Fibroblast of skin of scalp (primary cell): ENCODE measurements at regions not wholly inside any gene's neighbourhood (a gene's known extent, or its start where the extent isn't known, plus 50 kb on each side); places are given as distances from the start of the nearest gene placed in this dataset.
"Not testable (repeated sequence)": the region's sequence is repeated elsewhere in the genome, so short reads cannot be mapped to it uniquely, and the experiment has no call there.

Experiments used
- DNase-seq: peaks from one replicate; pipeline ENCODE4 v3.0.0-alpha.2; 2013

DNA sequence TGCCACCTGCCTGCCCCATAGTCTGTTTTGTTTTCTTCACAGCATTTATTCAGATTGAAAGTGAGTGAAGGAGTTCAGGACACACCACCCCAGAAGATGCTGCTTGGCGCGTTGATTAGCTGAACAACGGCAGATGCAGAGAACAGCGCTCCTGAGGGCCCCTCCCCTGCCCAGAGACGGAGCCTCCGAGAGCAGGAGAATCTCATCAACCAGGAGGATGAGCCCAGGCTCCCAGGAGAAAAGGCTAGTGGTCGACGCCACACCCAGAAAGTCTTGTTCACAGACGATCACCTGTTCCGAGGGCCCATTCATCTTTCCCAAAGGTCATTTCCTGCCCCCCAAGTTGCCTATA, 180.4 kb upstream of the PPP1R26 start:
- no peak for DNase-seq

GRCh38 chr9:135299651-135300345, 179.8 kb upstream of the PPP1R26 start:
- no peak for DNase-seq

DNA sequence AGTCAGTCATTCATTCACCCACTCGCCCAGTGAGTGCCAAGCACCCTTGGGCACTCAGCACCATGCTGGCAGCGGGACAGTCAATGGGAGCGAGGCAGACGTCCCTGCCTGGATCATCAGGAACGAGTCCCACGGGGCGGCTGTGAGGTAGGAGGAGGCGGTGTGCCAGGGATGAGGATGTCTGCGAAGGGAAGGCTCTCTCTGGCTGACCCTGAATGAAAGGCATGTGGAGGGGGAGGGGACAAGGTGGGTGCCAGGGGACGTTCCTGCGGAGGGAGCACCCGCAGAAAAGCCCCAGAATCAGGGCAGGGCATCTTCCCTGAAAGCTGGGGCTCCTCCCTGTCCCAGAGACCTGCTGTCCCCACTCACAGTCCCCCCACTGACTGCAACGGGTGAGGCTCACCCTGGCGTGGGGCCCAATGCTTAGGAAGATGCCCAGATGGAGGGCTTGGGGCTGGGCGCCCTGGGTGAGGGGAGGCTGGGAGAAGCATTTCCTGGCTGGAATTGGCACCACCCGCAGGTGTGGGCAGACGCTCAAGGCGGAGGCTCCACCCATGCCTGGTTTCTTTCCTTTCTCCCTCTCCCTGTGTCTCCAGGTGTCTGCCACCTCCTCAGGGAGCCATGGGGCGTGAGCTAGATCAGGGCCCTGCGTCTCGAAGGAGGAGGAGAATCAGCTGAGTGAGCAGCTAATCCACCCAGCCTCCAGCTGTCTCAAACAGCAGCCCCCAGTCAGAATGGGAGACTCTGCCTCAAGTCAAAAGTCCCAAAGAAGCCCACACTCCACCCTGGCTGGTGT, 179.0 kb upstream of the PPP1R26 start:
- no peak for DNase-seq

GRCh38 chr9:135301271-135302263, 178.0 kb upstream of the PPP1R26 start:
- no peak for DNase-seq

DNA sequence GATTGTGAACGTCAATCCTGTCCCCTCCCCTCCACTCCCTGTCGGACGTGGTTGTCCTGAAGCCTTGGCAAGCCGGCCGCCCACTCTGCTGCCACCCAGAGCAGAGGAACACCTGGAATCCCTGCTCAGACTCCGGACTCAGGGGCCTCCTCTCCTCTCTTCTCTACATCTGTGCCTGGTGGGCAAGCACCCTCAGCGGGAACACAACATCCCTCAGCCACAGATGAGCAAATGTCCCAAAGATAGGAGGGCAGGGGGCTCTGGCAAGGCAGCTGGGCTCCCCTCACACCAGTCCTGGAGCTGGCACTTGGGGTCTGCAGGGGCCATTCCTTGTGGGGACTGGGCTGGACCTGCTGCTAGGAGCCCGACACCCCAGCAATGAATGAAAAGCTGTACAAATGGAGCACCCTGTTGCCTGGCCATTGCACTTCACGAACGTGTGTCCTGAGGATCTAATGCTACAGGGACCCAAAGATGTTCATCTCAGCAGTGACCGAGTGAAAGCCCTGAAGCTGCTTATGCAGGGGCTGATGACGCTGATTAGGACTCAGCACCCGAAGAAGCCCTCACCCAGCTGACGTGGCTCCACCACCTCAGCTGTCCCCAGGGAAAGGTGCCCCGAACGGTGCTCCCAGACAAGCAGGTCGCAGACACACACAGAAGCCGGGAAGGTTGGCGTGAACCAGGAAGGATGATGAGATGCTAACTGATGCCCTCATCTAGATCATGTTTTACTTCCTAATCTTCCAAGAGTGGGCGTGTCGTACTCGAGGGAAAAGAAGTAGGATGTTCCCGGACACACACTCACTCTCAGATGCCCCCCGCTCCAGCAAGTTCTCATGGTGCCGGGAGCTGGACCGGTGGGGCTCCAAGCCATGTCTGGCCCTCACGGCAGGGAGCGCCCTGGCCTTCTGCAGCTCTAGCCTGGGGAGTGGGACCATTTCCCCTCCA, 177.0 kb upstream of the PPP1R26 start:
- no peak for DNase-seq

DNA sequence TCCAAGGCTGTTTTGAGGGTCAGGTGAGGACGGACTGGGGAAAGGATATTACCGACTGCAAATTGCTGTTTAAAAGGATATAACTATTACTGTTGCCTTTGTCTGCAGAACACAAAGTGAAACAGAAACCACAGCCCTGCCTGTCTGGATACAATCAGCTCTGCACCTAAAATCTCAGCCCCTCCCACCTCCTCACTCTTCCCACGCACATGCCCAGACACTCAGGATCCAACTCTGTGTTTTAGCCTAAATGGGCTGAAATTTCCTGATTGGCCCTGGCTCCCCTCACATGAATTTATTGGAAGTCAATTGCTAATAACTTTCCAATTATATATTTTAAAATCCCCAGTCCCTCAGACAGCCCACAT, 176.3 kb upstream of the PPP1R26 start:
- DNase-seq, result no peak

DNA sequence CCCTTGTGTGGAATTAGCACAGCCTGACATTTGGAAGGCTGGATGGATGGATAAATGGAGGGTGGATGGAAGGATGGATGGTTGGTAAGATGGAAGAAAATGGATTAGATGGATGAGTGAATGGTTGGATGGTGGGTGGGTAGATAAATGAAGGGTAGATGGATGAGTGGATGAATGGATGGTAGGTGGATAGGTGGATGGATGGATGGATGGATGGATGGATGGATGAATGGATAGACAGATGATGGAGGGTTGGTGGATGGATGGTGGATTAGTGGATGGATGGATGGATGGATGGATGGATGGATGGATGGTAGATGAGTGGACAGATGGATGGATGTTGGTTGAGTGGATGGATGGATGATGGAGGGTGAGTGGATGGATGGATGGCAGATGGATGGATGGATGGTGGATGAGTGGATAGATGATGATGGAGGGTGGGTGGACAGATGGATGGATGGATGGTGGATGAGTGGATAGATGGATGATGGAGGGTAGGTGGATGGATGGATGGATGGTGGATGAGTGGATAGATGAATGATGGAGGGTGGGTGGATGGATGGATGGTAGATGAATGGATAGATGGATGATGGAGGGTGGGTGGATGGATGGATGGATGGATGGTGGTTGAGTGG, 175.6 kb upstream of the PPP1R26 start:
- DNase-seq, result no peak

DNA sequence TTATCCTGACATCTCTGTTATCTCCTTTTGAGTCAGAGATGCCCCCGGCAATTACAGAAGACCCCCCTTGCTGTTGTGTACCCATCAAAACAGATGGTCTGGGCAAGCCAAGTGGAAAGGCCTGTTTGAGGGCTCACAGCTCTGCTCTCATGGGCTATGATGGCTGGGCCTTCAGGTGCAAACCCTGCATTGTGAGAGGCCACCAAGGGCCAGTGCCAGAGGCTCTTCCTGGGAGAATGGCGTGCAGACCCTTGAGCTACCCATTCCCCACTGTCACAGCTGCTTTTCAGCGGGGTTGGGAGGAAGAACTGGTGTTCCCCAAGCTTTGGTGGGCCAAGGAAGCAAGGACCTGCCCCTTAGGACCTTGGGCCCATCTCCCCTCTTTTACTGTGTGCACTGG, 174.7 kb upstream of the PPP1R26 start:
- no peak for DNase-seq

- DNase-seq, result no peak
Observed at GRCh38 chr9:135305546-135306180, 173.9 kb upstream of the PPP1R26 start.

DNA sequence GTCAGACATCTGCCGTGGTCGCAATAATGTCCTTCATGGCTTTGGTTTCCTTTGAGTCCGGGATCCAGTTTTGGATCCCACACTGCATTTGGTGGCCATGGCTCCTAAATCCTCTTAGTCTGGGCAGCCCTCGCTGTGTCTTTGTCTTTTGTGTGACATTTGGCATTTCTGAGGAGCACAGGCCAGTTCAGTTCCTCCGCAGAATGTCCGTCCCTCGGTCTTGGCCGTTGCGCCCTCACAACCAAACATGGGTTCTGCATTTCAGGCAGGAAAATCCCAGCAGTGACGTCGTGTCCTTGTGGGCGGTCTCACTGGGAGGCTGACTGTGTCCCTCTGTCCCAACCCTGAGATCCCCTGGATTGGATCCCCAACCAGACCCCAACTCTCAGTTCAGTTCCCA, 172.9 kb upstream of the PPP1R26 start:
- DNase-seq, result no peak

GRCh38 chr9:135307300-135307699, 172.3 kb upstream of the PPP1R26 start:
- DNase-seq, result no peak

- DNase-seq, result not testable (repeated sequence)
Observed at GRCh38 chr9:135307919-135308318, 171.7 kb upstream of the PPP1R26 start.

GRCh38 chr9:135308821-135309762, 170.5 kb upstream of the PPP1R26 start:
- no peak for DNase-seq

GRCh38 chr9:135309763-135310125, 169.8 kb upstream of the PPP1R26 start:
- DNase-seq, result no peak

DNA sequence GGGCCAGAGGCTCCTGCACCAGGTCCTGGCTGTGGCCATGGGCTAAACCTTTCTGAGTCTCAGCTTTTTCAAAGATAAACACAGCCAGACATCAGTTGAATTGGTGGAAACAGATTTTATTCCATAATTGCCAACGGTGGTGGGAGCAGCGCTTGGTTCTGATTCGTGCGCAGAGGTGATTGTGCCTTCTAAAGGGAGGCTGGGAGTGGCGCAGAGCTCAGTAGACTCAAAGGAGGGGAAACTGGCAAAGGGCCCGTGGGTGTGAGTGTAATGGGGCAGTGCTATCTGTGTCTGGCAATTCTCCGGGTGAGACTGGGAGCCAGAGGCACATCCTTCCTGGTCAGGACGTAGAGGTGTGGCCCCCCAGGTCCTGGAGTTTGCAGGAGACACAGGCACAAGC, 169.4 kb upstream of the PPP1R26 start:
- no peak for DNase-seq

DNA sequence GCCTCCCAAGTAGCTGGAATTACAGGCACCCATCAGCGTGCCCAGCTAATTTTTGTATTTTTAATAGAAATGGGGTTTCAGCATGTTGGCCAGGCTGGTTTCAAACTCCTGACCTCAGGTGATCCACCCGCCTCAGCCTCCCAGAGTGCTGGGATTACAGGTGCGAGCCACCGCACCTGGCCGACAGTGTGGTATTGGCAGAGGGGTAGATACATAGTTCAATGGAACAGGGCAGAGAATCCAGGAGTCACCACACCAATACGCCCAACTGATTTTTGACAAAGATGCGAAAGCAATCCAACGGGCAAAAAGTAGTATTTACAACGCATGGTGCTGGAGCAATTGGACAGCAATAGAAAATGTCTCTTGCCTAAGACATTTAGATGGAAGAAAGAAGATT, 164.0 kb upstream of the PPP1R26 start:
- DNase-seq, result no peak

- no peak for DNase-seq
Observed at GRCh38 chr9:135320331-135320730, 159.3 kb upstream of the PPP1R26 start.

DNA sequence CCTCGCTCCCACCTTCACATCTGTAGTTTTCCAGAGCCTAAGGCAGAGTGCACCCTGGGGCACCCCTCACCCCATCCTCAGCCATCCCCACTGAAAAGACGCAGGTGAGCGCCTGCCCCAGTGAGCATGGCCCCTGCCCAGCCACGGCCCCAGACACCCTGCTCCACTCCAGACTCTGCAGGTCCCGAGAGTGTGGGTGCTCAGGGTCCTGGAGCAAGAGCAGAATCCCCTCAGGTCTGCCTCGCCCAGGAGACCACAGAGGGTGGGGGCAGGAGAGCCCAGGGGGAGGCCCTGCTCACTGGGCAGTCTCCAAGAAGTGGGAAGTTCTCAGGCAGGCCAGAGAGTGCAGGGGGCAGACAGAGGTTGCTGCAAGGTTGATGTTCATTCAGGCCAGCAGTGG, 158.6 kb upstream of the PPP1R26 start:
- no peak for DNase-seq

- DNase-seq, result no peak
Observed at GRCh38 chr9:135321580-135321979, 158.0 kb upstream of the PPP1R26 start.

GRCh38 chr9:135324329-135324728, 155.3 kb upstream of the PPP1R26 start:
- DNase-seq, result no peak
